Panc1 (cell line): ENCODE measurements at regions not wholly inside any gene's neighbourhood (a gene's known extent, or its start where the extent isn't known, plus 50 kb on each side); places are given as distances from the start of the nearest gene placed in this dataset.
A peak's percentile ranks its signal among the peaks of the same experiment; 100 is the strongest.

Experiments used
- ATAC-seq: fragments of 200-7000 bp; cut with Tn5 transposase; 2 replicates; pipeline ENCODE4 v1.9.1; 2020; ENCODE audit warnings: mild to moderate bottlenecking, moderate library complexity
- BruUV-seq: library from RNA; stranded (reverse); fragments of 400-500 nt; replicated peaks from 2 replicates; lab custom pipeline; 2021; lab: Mats Ljungman, UMichigan
- CTCF ChIA-PET: fragments of 300-600 bp; sonication (Branson Sonifier 250); formaldehyde crosslinking; loops from one replicate; lab custom pipeline; 2022; ENCODE audit warnings: antibody characterized with exemption; lab: Charles Lee
- POLR2A ChIA-PET: fragments of 300-600 bp; sonication (Branson Sonifier 250); formaldehyde crosslinking; loops from one replicate; lab custom pipeline; 2022; ENCODE audit warnings: antibody characterized with exemption; lab: Charles Lee
- DNase-seq: peaks from one replicate; pipeline ENCODE4 v3.0.0-alpha.2; 2010; ENCODE audit warnings: low read depth, low spot score
- H3K27ac ChIP-seq: 2 replicates; pipeline ENCODE4 v1.5.1; 2011; ENCODE audit warnings: mild to moderate bottlenecking, low read length, inconsistent platforms
- H3K27me3 ChIP-seq: fragments of 200-500 bp; sonication (Bioruptor generic); 2 replicates; pipeline ENCODE4 v1.6.0; 2014; ENCODE audit warnings: low read length, inconsistent platforms; ENCODE audit not compliant: control insufficient read depth, insufficient read depth
- H3K36me3 ChIP-seq: fragments of 200-500 bp; sonication (Bioruptor generic); 2 replicates; pipeline ENCODE4 v1.5.1; 2014; ENCODE audit warnings: inconsistent platforms, mild to moderate bottlenecking, low read length, moderate library complexity; ENCODE audit not compliant: control insufficient read depth, insufficient read depth
- H3K4me1 ChIP-seq: 2 replicates; pipeline ENCODE4 v1.5.1; 2011; ENCODE audit warnings: inconsistent platforms, mild to moderate bottlenecking, low read length, moderate library complexity; ENCODE audit not compliant: control insufficient read depth, insufficient read depth
- H3K4me3 ChIP-seq, 2 experiments: 2 replicates each; pipeline ENCODE4 v1.5.1; 2011 to 2012; ENCODE audit warnings: low read depth in 2 of 2, low read length in 2 of 2, mild to moderate bottlenecking in 2 of 2, inconsistent platforms in 1 of 2, moderate library complexity in 1 of 2
- H3K9me3 ChIP-seq: fragments of 200-500 bp; sonication (Bioruptor generic); 2 replicates; pipeline ENCODE4 v1.5.1; 2014; ENCODE audit warnings: low read depth, mild to moderate bottlenecking, inconsistent platforms, low read length, moderate library complexity; ENCODE audit not compliant: control insufficient read depth, insufficient read depth
- CTCF ChIP-seq: fragments of 450-650 bp; IDR thresholded peaks from 2 replicates; pipeline ENCODE4 v1.5.1; 2017; ENCODE audit warnings: mild to moderate bottlenecking
- POLR2AphosphoS5 ChIP-seq: IDR thresholded peaks from 2 replicates; pipeline ENCODE4 v1.6.1; 2012; ENCODE audit warnings: mild to moderate bottlenecking, low read depth, low read length, moderate library complexity
- REST ChIP-seq, 2 experiments: IDR thresholded peaks; 2 replicates each; pipeline ENCODE4 v1.6.1; 2011 to 2012; ENCODE audit warnings: low read depth in 2 of 2, control low read depth in 1 of 2, low read length in 1 of 2, mild to moderate bottlenecking in 1 of 2, moderate library complexity in 1 of 2; ENCODE audit not compliant: insufficient read depth in 1 of 2
- SIN3A ChIP-seq: IDR thresholded peaks from 2 replicates; pipeline ENCODE4 v1.6.1; 2012; ENCODE audit warnings: low read depth, mild to moderate bottlenecking, low read length, moderate library complexity, borderline replicate concordance; ENCODE audit not compliant: insufficient read depth
- TCF7L2 ChIP-seq: IDR thresholded peaks from 2 replicates; pipeline ENCODE4 v1.6.1; 2011; ENCODE audit warnings: mild to moderate bottlenecking, low read depth, low read length, inconsistent platforms
- in situ Hi-C: cut with HindIII; loops from 2 replicates; pipeline ENCODE4 v1.10.0; 2016; ENCODE audit warnings: low sequenced_read_pairs, low pct_unique_long_range_greater_than_20kb
- intact Hi-C: fragments of 100-400 bp; cut with micrococcal nuclease; formaldehyde crosslinking; loops from one replicate; pipeline ENCODE4 v1.10.0; 2022; ENCODE audit not compliant: unreplicated experiment

GRCh38 chr6:67361264-67361663 lies 1273.8 kb upstream of the ADGRB3 start:
- Histone ChIP-seq H3K36me3 (no peaks in the 10 kb centered on the region), H3K4me1 (no peaks in the 10 kb centered on the region), H3K27me3 (no peaks in the 10 kb centered on the region), H3K9me3 (no peaks in the 10 kb centered on the region), H3K27ac (no peak overlapping the region), H3K4me3 (peak overlapping the region; percentile 0 to 44; a peak in 2 of 4 replicates)
- in situ Hi-C loops (no loop called here), intact Hi-C loops (no loop called here)
- no TSS peak for BruUV-seq
- TF ChIP-seq SIN3A (no peak), CTCF (no peak), POLR2AphosphoS5 (no peak), REST (IDR thresholded peaks at IDR 0.05; ENCODE audit: insufficient read depth in 1 of 2, low read depth in 2 of 2, low read length in 1 of 2) (no peak), TCF7L2 (no peak)
- peak; percentile 56; the same call in 1 of the 2 replicates for ATAC-seq
- peak; percentile 17 for DNase-seq
- CTCF ChIA-PET = no interaction called here
- POLR2A ChIA-PET = no interaction called here

- Histone ChIP-seq H3K27me3 (no peaks in the 10 kb centered on the region), H3K27ac (no peak overlapping the region), H3K36me3 (no peaks in the 10 kb centered on the region), H3K4me3 (no peak overlapping the region), H3K9me3 (no peaks in the 10 kb centered on the region), H3K4me1 (no peaks in the 10 kb centered on the region)
- ATAC-seq (no peak), DNase-seq (no peak)
- intact Hi-C loops (no loop called here), in situ Hi-C loops (no loop called here)
- no TSS peak for BruUV-seq
- ChIA-PET POLR2A (no interaction called here), CTCF (no interaction called here)
- TF ChIP-seq POLR2AphosphoS5 (no peak), CTCF (no peak), REST (IDR thresholded peaks at IDR 0.05; ENCODE audit: insufficient read depth in 1 of 2, low read depth in 2 of 2, low read length in 1 of 2) (no peak), SIN3A (no peak), TCF7L2 (no peak)
Observed at GRCh38 chr6:67358241-67358640, 1276.8 kb upstream of the ADGRB3 start.
